HFF-Myc (cell line): ENCODE measurements at regions not wholly inside any gene's neighbourhood (a gene's known extent, or its start where the extent isn't known, plus 50 kb on each side); places are given as distances from the start of the nearest gene placed in this dataset.

Experiments
- DNase-seq: peaks from one replicate; pipeline ENCODE4 v3.0.0-alpha.2; 2011; ENCODE audit warnings: low read depth; ENCODE audit errors: extremely low read depth
- H3K4me3 ChIP-seq: replicated peaks from 2 replicates; pipeline ENCODE4 v1.5.1; 2011; ENCODE audit warnings: low read depth, mild to moderate bottlenecking, control low read depth, low read length
- CTCF ChIP-seq: IDR thresholded peaks from 2 replicates; pipeline ENCODE4 v1.5.1; 2012; ENCODE audit warnings: mild to moderate bottlenecking, low read depth, low read length, control low read depth; ENCODE audit errors: missing control alignments

- DNase-seq: no peak
- no peak overlapping the region for H3K4me3 ChIP-seq
Measured at GRCh38 chr2:8534386-8534728, 147.5 kb upstream of the ID2 start.

GRCh38 chr2:8534729-8535468 lies 147.0 kb upstream of the ID2 start:
- no peak overlapping the region for H3K4me3 ChIP-seq
- no peak for DNase-seq
- no peak for TF ChIP-seq CTCF

More at GRCh38 chr2:8534386-8534728, 147.5 kb upstream of the ID2 start:
- TF ChIP-seq CTCF: no peak

- no peak for TF ChIP-seq CTCF
- no peak for DNase-seq
- H3K4me3 ChIP-seq: no peak overlapping the region
Measured at GRCh38 chr2:8535469-8535795, 146.4 kb upstream of the ID2 start.

- no peak for TF ChIP-seq CTCF
- H3K4me3 ChIP-seq: no peak overlapping the region
- DNase-seq: no peak
Measured at GRCh38 chr2:8535821-8536685, 145.8 kb upstream of the ID2 start.

GRCh38 chr2:8536686-8537561 lies 144.9 kb upstream of the ID2 start:
- DNase-seq: no peak
- no peak overlapping the region for H3K4me3 ChIP-seq

More at GRCh38 chr2:8536686-8537561, 144.9 kb upstream of the ID2 start:
- no peak for TF ChIP-seq CTCF
